ENCODE measurements at regions not wholly inside any gene's neighbourhood (a gene's known extent, or its start where the extent isn't known, plus 50 kb on each side); places are given as distances from the start of the nearest gene placed in this dataset.

DNA sequence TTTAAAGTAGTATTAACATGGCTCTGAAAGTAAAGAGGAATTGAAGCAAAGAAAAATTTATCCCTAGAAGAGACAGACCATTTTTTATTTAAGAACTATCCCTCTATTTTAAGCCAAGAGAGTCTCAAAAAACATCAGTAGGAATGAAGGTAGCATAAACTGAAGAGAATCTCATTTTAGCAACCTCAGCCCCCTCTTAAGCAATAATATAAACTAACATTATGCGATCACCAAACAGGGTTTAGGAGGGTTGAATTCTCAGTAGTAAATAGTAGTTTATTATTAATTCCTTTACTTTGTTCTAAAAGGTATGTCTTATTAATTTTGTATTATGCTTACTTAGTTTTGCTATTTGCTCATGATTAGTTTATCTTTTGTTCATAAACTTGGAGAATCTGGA lies 287.4 kb downstream of the CDK5RAP2 start:
- DNase-seq (ENCODE audit: low spot score): no peak

DNA sequence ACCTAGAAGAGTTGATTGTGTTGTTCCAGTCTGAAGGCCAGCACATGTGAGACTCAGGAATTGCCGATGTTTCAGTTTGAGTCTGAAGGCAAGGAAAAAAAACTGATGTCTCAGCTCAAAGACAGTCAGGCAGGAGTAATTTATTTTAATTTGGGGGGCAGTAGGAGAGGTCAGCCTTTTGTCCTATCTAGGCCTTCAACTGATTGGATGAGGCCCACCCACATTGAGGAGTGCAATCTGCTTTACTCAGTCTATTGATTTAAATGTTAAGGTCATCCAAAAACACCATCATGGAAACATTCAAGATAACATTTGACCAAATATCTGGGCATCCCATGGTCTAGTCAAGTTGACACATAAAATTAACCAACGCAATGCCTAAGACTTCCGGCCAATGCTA lies 288.9 kb downstream of the CDK5RAP2 start:
- no peak for DNase-seq (ENCODE audit: low spot score)

- no peak for DNase-seq (ENCODE audit: low spot score)
Measured at GRCh38 chr9:120289990-120290975, 289.7 kb downstream of the CDK5RAP2 start.

DNA sequence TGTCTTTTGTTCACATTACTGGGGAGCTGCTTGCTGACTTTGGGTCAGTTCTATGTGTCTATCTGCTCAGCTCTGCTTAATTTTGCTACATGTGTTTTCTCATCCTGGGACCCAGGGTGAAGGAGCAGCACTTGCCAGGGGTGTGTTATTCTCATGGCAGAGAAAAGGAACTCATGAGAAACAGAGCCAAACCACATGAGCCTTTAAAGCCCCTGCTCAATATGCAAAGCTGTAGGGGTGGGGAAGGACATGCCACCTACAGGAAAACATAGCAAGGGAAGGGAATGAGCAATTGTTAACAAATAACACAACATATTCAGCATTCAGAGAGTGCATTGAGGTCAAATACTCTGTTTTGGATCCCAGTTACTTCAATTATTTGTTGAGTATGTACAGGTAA lies 290.9 kb downstream of the CDK5RAP2 start:
- DNase-seq (ENCODE audit: low spot score): no peak

DNA sequence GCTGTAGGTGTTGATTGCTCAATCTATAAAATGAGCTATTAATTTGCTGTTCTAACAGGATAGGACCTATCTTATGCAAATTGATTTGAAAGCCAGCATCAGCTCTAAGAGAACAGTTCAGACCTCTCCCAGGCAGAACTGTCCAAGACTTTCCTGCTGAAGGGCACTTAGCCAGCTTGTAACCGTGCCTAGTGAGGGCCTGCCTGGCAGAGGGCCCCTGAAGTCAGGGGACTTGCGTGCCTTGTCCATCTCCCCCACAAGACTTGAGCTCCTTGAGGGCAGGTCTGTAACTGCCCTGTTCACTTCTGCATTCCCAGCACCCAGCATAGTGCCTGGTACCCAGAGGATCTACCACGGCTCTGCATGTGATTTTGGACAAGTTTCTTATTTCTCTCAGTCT lies 293.4 kb downstream of the CDK5RAP2 start:
- no peak for DNase-seq (ENCODE audit: low spot score)

GRCh38 chr9:120284821-120285220 lies 295.1 kb downstream of the CDK5RAP2 start:
- DNase-seq (ENCODE audit: low spot score): no peak

DNA sequence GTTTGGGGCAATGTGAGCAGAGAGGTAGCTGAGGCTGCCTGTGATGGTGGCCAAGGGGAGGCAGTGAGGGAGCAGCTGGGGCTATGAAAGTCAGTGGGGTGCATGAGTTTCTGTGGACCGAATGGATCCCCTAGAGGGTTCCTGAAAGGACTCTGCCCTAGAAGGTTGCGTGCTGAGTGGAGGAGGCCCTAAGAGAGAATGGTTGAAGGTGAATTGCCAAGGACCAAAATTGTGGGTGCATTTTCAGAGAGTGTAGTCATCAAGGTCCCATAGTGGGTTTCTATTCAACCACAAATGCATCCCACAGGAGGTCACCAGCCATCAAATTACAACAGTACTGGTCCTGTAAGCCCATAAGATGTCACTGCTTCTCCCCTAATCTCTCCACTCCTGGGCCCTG lies 298.3 kb downstream of the CDK5RAP2 start:
- no peak for DNase-seq (ENCODE audit: low spot score)

DNA sequence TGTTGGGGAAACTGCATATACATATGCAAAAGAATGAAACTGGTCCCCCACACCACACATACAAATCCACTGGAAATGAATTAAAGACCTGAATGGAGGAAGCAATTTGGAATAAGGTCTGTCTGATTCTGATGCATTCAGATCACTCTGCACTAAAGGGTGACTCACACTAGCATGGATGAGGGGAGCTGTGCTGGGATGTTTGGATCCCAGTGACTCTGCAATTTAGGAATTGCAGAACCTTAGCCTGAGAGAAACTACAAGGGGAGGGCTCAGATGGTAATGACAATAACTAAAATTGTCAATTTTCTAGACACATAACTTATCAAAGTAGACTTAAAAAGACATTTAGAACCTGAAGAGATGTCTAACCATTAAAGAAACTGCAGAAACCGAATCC lies 312.0 kb downstream of the CDK5RAP2 start:
- no peak for DNase-seq (ENCODE audit: low spot score)

- DNase-seq (ENCODE audit: low spot score): no peak
Measured at GRCh38 chr9:120265791-120266190, 314.2 kb downstream of the CDK5RAP2 start.

GRCh38 chr9:120264528-120264927 lies 315.4 kb downstream of the CDK5RAP2 start:
- DNase-seq (ENCODE audit: low spot score): no peak

DNA sequence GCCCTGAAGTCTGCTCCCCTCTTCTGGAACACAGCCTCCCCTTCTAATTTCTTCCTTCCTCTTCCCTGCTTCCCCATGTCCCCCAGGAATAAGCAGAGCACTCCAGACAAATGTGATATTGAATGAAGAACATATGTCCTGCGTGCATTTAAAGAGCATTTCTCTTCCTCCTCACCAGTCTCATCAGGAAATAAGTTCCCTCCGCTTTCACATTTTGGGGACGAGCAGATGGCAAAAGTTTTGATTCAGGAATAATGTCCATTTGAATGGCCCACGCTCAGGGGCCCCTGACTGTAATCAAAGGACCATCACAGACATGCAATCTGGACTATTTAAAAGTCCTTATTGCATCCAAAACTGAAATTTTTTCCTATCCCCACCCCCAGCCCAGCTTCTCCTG lies 316.1 kb downstream of the CDK5RAP2 start:
- DNase-seq (ENCODE audit: low spot score): no peak

- no peak for DNase-seq (ENCODE audit: low spot score)
Measured at GRCh38 chr9:120261419-120261818, 318.5 kb downstream of the CDK5RAP2 start.

- no peak for DNase-seq (ENCODE audit: low spot score)
Measured at GRCh38 chr9:120259100-120259499, 320.9 kb downstream of the CDK5RAP2 start.

DNA sequence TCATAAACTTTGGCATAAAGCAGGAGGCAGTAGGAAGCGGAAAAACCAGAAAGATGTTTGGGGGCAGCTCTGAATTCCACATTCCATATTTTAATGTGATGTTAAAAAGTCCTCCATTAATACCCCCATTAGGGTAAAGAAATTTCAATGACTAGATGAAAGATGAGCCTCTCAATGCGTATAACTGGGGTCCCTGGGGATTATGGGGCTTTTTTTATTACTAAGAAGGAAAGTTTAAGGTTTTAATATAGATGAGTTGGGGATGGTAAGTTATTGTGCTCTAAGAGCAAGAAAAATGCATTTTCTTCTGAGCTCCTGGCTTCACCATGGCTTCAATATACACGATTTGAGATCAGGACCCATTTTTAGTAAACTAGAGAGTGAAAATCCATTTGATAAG lies 321.9 kb downstream of the CDK5RAP2 start:
- DNase-seq (ENCODE audit: low spot score): no peak

DNA sequence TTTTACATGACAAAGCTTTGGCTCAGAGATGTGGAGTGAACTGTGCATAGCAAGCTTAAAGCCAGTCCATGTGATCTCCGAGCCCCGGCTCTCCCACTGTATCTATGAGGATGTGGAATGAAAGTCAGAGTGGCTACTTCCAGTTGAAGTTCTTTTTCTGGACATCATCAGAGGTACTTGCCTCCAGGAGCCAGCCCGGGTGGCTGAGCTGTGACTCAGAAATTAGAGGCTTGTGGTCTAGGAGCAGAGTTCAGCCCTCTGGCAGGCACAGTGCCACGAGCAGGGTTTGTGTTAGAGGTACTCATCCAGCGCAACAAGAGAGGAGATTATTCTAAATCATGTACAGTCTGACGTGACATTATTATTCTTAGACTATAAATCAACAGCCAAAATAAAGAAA lies 322.5 kb downstream of the CDK5RAP2 start:
- DNase-seq (ENCODE audit: low spot score): no peak

DNA sequence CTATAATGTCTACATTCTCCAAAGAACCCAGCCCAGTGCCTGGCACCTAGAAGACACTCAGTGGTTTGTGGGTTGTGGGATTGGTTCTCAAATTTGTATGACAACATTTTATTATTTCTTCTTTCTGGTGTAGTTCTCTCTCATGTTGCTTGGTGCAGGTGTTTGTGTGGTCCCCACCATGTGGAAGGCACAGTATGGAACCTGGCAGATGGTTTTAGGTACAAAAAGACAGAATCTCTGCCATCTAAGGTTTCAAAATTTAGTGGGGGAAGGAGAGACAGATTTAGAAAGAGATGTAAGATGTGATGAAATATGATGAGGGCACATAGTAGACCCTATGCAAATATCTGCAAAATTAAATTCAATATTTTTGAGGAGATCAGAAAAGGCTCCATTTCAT lies 323.8 kb downstream of the CDK5RAP2 start:
- no peak for DNase-seq (ENCODE audit: low spot score)

- DNase-seq (ENCODE audit: low spot score): no peak
Measured at GRCh38 chr9:120252248-120252647, 327.7 kb downstream of the CDK5RAP2 start.

- DNase-seq (ENCODE audit: low spot score): no peak
Measured at GRCh38 chr9:120242116-120242811, 337.7 kb downstream of the CDK5RAP2 start.

DNA sequence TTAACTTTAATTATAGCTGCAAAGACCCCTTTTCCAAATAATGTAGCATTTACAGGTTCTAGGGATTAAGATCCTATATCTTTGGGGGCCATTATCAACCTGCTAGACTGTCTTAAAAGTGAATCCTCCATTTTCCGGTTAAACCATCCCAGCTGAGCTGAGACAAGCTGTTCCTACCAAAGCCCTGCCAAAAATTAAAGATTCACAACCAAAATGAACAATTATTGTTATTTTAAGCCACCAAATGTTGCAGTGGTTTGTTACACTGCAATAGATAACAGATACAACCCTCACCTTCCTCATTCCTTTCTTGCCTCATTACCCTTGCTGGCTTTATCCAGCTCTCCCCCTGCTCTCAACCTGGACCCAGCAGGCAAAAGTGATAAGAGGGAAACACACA lies 343.4 kb downstream of the CDK5RAP2 start:
- no peak for DNase-seq (ENCODE audit: low spot score)

DNA sequence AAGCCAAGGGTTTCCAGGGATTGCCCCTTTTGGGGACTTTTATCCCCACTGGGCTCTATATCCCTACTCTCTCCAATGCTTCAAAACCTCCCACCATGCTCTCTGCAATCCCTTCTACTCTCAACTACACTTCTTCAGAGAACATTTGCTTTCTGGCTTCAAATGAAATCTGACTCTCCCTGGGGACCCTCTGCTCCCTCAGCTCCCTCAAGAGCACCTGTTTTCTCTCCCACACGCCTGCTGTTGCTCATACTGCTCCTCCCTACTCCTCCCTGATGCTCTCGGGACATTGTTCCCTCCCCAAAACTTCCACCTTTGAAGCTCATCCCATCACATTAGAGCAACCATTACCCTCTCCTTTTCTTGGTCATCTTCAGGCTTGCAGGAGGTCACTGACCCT lies 344.9 kb downstream of the CDK5RAP2 start:
- no peak for DNase-seq (ENCODE audit: low spot score)

DNA sequence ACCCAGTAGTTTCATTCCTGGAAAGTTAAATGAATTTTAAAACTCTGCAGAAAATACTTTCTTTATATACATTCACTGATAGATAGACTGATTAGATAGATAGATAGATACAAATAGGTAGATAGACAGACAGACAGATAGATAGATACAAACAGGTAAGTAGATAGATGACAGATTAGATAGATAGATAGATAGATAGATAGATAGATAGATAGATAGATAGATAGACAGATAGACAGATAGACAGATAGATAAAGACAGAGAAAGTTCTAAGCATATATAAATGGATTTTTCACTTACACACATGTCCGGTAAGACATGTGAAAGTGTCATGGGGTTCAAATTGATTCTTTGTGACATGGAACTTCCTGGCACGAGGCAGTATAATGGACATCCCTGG lies 349.7 kb downstream of the CDK5RAP2 start:
- DNase-seq (ENCODE audit: low spot score): no peak

- DNase-seq (ENCODE audit: low spot score): no peak
Measured at GRCh38 chr9:120221844-120222243, 358.1 kb downstream of the CDK5RAP2 start.

- no peak for DNase-seq (ENCODE audit: low spot score)
Measured at GRCh38 chr9:120214332-120214731, 365.6 kb downstream of the CDK5RAP2 start.
